ENCODE measurements at regions not wholly inside any gene's neighbourhood (a gene's known extent, or its start where the extent isn't known, plus 50 kb on each side); places are given as distances from the start of the nearest gene placed in this dataset.

DNA sequence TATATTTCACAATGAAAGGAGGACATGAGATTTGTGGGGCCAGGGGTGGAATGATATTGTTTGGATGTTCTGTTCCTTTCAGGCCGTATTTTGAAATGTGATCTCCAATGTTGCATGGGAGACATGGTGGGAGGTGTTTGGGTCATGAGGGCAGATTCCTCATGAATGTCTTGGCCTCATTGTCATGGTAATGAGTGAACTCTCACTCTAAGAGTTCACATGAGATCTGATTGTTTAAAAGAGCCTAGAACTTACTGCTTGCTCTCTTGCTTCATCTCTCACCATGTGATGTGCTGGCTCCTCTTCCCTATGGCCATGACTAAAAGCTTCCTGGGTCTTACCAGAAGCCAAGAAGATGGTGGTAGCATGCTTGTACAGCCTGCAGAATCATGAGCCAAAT is 1183.0 kb downstream of the TECRL start:
- Histone ChIP-seq H3K4me3 (no peak overlapping the region), H3K27ac (no peak overlapping the region), H3K36me3 (no peaks in the 10 kb centered on the region), H3K9me3 (peaks cover 0 to 24% (median 13%) of the 10 kb centered on the region in 8 donors), H3K4me1 (no peaks in the 10 kb centered on the region), H3K27me3 (replicated peaks in 1 of 7) (no peaks in the 10 kb centered on the region)
- DNase-seq: no peak
- 60 to 93% (median 77%) methylated on average over 1 of the region's 1 CpG for WGBS, 5 donors
- intact Hi-C loops (cut with DNase I; ENCODE audit: low total_unique reads): no loop called here
- TF ChIP-seq POLR2A (IDR thresholded peaks at IDR 0.05): no peak
- TF ChIP-seq, protein P1, sequence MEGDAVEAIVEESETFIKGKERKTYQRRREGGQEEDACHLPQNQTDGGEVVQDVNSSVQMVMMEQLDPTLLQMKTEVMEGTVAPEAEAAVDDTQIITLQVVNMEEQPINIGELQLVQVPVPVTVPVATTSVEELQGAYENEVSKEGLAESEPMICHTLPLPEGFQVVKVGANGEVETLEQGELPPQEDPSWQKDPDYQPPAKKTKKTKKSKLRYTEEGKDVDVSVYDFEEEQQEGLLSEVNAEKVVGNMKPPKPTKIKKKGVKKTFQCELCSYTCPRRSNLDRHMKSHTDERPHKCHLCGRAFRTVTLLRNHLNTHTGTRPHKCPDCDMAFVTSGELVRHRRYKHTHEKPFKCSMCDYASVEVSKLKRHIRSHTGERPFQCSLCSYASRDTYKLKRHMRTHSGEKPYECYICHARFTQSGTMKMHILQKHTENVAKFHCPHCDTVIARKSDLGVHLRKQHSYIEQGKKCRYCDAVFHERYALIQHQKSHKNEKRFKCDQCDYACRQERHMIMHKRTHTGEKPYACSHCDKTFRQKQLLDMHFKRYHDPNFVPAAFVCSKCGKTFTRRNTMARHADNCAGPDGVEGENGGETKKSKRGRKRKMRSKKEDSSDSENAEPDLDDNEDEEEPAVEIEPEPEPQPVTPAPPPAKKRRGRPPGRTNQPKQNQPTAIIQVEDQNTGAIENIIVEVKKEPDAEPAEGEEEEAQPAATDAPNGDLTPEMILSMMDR (IDR thresholded peaks at IDR 0.05 in 8 of 11, conservative IDR thresholded peaks at IDR 0.05 in 3 of 11): no peak

DNA sequence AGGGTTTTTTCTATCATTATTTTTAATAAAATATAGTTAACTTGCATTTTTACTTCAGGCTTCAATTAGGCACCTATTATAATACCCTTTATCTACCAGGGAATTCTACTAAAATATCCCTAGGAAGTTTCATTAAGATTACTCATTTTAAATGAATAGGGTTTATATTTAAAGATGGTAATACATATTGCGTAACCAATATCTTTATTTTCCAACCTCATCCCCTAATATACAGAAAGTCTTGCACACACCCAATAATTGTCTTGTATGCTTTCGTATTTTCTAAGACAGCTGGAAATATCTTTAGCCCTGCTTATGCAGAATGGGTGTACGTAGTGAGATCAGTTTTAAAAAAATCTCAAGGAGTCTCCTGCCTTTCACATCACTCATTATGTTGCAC is 1186.8 kb downstream of the TECRL start:
- Histone ChIP-seq H3K4me3 (no peak overlapping the region), H3K4me1 (no peaks in the 10 kb centered on the region), H3K27me3 (replicated peaks in 1 of 7) (no peaks in the 10 kb centered on the region), H3K27ac (no peak overlapping the region), H3K36me3 (no peaks in the 10 kb centered on the region), H3K9me3 (peaks cover 0 to 48% (median 21%) of the 10 kb centered on the region in 8 donors)
- DNase-seq: no peak
- TF ChIP-seq POLR2AphosphoS5 (IDR thresholded peaks at IDR 0.05): no peak
- TF ChIP-seq, protein P1 (IDR thresholded peaks at IDR 0.05 in 8 of 11, conservative IDR thresholded peaks at IDR 0.05 in 3 of 11): no peak
- TF ChIP-seq POLR2A (IDR thresholded peaks at IDR 0.05): no peak
- WGBS, 5 donors: 78 to 89% (median 82%) methylated on average over 3 of the region's 3 CpGs
- intact Hi-C loops (cut with DNase I; ENCODE audit: low total_unique reads): no loop called here

DNA sequence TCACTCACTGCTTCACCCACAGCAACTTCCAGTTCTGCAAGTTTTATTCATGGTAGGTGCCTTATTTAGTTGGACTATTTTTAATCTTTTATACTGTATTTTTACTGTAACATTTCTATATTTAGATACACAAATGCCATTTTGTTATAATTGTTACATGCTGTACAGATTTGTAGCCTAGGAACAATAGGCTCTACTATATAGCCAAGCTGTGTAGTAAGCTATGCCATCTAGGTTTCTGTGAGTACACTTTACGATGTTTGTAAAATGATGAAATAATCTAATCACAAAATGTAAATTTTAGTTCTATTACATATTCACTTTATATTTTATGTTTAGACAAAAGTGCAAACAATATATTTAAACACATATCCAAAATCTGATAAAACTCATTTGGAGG is 1187.8 kb downstream of the TECRL start:
- H3K27me3 ChIP-seq (replicated peaks in 1 of 7): no peaks in the 10 kb centered on the region
- 86 to 96% (median 92%) methylated on average over 1 of the region's 1 CpG for WGBS, 5 donors
- intact Hi-C loops (cut with DNase I; ENCODE audit: low total_unique reads): no loop called here

DNA sequence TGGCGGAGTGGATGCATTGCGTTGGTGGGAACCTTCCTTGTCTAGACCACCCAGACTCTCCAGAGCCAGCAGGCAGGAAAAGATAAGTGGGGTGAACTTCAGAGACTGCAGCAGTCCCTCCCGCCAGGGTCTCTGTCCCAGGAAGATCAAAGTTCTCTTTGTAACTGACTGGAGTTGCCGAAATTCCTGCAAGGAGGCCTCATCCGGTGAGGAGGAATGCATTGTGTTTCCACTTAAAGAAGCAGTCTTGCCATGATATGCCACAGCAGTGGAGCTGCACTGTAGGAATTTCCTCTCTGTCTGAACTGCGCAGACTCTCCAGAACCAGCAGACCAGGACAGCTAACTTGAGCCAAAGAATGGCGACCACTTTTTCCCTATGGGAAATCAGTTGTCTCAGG is 1190.4 kb downstream of the TECRL start:
- 66 to 81% (median 75%) methylated on average over 6 to 7 of the region's 7 CpGs for WGBS, 5 donors
- Histone ChIP-seq H3K4me1 (no peaks in the 10 kb centered on the region), H3K9me3 (peaks cover 2 to 45% (median 37%) of the 10 kb centered on the region in 8 donors), H3K27me3 (replicated peaks in 1 of 7) (no peaks in the 10 kb centered on the region), H3K27ac (no peak overlapping the region), H3K36me3 (no peaks in the 10 kb centered on the region), H3K4me3 (no peak overlapping the region)
- intact Hi-C loops (cut with DNase I; ENCODE audit: low total_unique reads): no loop called here
- DNase-seq: no peak
- TF ChIP-seq POLR2AphosphoS5 (IDR thresholded peaks at IDR 0.05) (no peak), POLR2A (IDR thresholded peaks at IDR 0.05) (no peak)
- TF ChIP-seq, protein P1 (IDR thresholded peaks at IDR 0.05 in 8 of 11, conservative IDR thresholded peaks at IDR 0.05 in 3 of 11): no peak

More for the DNA sequence above, 1187.8 kb downstream of the TECRL start:
- no peak overlapping the region for H3K4me3 ChIP-seq
- H3K4me1 ChIP-seq: no peaks in the 10 kb centered on the region
- TF ChIP-seq POLR2A (IDR thresholded peaks at IDR 0.05): no peak
- no peak for TF ChIP-seq POLR2AphosphoS5 (IDR thresholded peaks at IDR 0.05)
- TF ChIP-seq, protein P1 (IDR thresholded peaks at IDR 0.05 in 8 of 11, conservative IDR thresholded peaks at IDR 0.05 in 3 of 11): no peak
- H3K27ac ChIP-seq: no peak overlapping the region
- H3K36me3 ChIP-seq: no peaks in the 10 kb centered on the region
- peaks cover 0 to 54% (median 23%) of the 10 kb centered on the region in 8 donors for H3K9me3 ChIP-seq
- no peak for DNase-seq
